Psoas muscle (tissue), 7 donors: ENCODE measurements at regions not wholly inside any gene's neighbourhood (a gene's known extent, or its start where the extent isn't known, plus 50 kb on each side); places are given as distances from the start of the nearest gene placed in this dataset.

Experiments used
- ATAC-seq, 4 donors: fragments of 200-7000 bp; cut with Tn5 transposase; one replicate each; pipeline ENCODE4 v1.9.1; 2020; ENCODE audit warnings: moderate library complexity in 3 of 4, mild to moderate bottlenecking in 2 of 4
- DNase-seq, 2 donors: peaks; one replicate each; pipeline ENCODE4 v3.0.0-alpha.2; 2020
- H3K27ac ChIP-seq: fragments of 200-600 bp; one replicate; pipeline ENCODE4 v1.8.0; 2022
- H3K27me3 ChIP-seq, 3 donors: fragments of 200-600 bp in 1 of 3; one replicate each; pipeline versions ENCODE4 v1.6.1 to v1.8.0; 2013 to 2022; ENCODE audit warnings: low read length in 2 of 3, mild to moderate bottlenecking in 2 of 3, moderate library complexity in 1 of 3; ENCODE audit not compliant: insufficient read depth in 3 of 3
- H3K36me3 ChIP-seq, 2 donors: fragments of 200-600 bp in 1 of 2; one replicate each; pipeline versions ENCODE4 v1.6.1 to v1.8.0; 2013 to 2022; ENCODE audit warnings: low read depth in 1 of 2, mild to moderate bottlenecking in 1 of 2, moderate library complexity in 1 of 2; ENCODE audit not compliant: insufficient read depth in 1 of 2
- H3K4me1 ChIP-seq: fragments of 200-600 bp; one replicate; pipeline ENCODE4 v1.8.0; 2022
- H3K4me3 ChIP-seq: fragments of 200-600 bp; one replicate; pipeline ENCODE4 v1.8.0; 2022; ENCODE audit warnings: mild to moderate bottlenecking
- H3K9me3 ChIP-seq: fragments of 200-600 bp; one replicate; pipeline ENCODE4 v1.8.0; 2022
- WGBS, 3 donors: extraction: QIAGEN DNeasy Blood & Tissue Kit; methylation state at CpG; one replicate each; pipeline versions ENCODE4 v1.1.6 to v1.1.7; 2013; 5-methylcytosine and 5-hydroxymethylcytosine counted together
- intact Hi-C, 2 donors: fragments of 100-400 bp; cut with DNase I; formaldehyde crosslinking; loops; one replicate each; pipeline versions ENCODE4 v1.11.0 to v1.14.2; 2022
- TF ChIP-seq, protein P1 (sequence below): fragments of 200-600 bp; IDR thresholded peaks from one replicate; pipeline ENCODE4 v1.8.0; 2022; ENCODE audit warnings: antibody characterized with exemption
- donor health status: healthy with polysubstance abuse.
- donor health status: DM: no; HTN: no; CAD: no; lungs with moderate emphysema.
- donor health status: Bipolar disorder and iron deficiency.
- donor health status: healthy.
- donor health status: DM: yes; HTN: yes; CAD: no.
- donor health status: DM: no; HTN: no; CAD: no.
- donor health status: DM: yes; HTN: yes; CAD: no.

DNA sequence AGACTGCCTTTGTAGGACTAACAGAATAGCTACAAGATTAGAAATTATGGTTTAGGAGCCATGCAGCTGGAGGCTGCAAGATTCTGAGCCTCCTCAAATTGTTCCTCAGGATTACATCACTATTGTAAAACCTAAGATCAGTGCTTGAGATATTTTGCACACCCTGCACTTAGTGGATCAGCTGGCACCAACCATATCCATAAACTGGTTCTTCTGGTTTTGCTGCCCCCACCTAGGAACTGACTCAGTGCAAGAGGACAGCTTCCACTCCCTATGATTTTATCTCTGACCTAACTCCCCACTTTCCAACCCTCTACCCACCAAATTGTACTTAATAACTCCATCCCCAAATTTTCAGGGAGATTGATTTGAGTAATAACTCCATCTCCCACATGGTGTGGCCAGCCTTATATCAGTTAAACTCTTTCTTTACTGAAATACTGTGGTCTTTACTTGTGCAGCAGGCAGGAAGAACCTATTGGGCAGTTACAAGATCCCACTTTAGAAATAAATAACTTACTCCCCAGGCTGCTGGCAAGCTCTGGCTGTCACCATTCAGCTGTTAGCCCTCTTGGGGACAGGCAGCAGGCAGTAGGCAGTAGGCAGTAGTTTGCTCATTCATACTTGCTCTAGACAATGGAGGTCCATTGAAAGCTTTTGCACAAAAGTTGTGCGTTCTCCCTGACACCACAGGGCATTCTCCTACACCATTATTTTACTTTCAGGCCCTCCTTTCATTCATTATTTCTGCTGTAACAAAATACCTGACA is 119.0 kb downstream of the SLC17A6 start:
- H3K27ac ChIP-seq: no peak overlapping the region
- ATAC-seq (no peak), DNase-seq (no peak)
- H3K27me3 ChIP-seq: no peaks in the 10 kb centered on the region
- H3K9me3 ChIP-seq: no peaks in the 10 kb centered on the region
- H3K4me1 ChIP-seq: peaks cover 16% of the 10 kb centered on the region
- TF ChIP-seq, protein P1, sequence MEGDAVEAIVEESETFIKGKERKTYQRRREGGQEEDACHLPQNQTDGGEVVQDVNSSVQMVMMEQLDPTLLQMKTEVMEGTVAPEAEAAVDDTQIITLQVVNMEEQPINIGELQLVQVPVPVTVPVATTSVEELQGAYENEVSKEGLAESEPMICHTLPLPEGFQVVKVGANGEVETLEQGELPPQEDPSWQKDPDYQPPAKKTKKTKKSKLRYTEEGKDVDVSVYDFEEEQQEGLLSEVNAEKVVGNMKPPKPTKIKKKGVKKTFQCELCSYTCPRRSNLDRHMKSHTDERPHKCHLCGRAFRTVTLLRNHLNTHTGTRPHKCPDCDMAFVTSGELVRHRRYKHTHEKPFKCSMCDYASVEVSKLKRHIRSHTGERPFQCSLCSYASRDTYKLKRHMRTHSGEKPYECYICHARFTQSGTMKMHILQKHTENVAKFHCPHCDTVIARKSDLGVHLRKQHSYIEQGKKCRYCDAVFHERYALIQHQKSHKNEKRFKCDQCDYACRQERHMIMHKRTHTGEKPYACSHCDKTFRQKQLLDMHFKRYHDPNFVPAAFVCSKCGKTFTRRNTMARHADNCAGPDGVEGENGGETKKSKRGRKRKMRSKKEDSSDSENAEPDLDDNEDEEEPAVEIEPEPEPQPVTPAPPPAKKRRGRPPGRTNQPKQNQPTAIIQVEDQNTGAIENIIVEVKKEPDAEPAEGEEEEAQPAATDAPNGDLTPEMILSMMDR: no peak
- H3K36me3 ChIP-seq: no peaks in the 10 kb centered on the region
- no peak overlapping the region for H3K4me3 ChIP-seq
- intact Hi-C loops: no loop called here
- 69 to 76% (median 76%) methylated on average over 1 of the region's 1 CpG for WGBS, 3 donors

DNA sequence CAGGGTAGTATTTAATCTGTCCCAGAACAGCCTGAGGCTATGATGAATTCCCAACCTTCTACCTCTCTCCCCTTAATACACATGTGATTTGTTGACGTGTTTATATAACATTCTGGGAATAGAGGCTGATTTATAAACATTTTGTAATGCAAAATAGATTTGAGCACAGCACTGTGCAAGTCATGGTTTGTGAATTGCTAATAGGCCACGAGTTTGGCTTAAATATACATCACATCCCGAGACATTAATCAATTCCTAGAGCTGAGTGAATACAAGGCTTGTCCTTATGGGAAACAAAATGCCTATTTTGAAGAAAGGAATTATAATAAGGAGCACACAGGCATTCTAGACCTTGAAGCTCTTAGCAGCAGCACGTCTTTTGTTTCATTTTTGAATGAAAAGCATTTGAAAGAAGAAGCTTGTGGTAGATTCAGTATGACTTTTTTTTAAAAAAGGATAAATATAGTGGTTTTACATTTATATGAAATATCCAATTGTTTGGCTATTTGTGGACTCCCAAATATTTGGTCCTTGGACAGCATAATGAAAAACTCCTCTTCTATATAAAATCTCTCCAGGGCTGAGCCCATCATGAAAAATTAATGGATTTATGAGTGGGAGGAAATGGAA is 116.4 kb downstream of the SLC17A6 start:
- H3K27me3 ChIP-seq: no peaks in the 10 kb centered on the region
- no peaks in the 10 kb centered on the region for H3K36me3 ChIP-seq
- no peak overlapping the region for H3K27ac ChIP-seq
- no peaks in the 10 kb centered on the region for H3K9me3 ChIP-seq
- peaks cover 6% of the 10 kb centered on the region for H3K4me1 ChIP-seq
- intact Hi-C loops: no loop called here
- TF ChIP-seq, protein P1: no peak
- 56 to 57% (median 57%) methylated on average over 4 of the region's 4 CpGs for WGBS, 3 donors
- H3K4me3 ChIP-seq: no peak overlapping the region
- DNase-seq (no peak), ATAC-seq (no peak)

DNA sequence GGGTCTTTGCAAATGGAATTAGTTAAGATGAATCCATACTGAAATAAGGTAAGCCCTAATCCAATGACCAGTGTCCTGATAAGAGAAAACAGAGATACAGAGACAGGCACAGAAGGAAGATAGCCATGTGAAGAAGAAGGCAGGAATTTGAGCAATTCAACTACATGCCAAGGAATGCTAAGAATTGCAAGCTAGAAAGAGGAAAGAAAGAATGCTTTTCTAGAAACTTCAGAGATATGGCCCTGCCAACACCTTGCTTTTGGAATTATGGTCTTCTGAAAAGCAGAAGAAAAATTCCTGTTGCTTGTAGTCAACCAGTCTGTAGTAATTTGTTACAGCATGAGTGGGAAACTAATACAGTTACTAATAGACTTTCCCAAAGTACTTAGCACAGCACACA is 111.3 kb downstream of the SLC17A6 start:
- Histone ChIP-seq H3K36me3 (no peaks in the 10 kb centered on the region), H3K27me3 (no peaks in the 10 kb centered on the region), H3K4me1 (no peaks in the 10 kb centered on the region), H3K9me3 (no peaks in the 10 kb centered on the region), H3K4me3 (no peak overlapping the region), H3K27ac (no peak overlapping the region)
- TF ChIP-seq, protein P1: no peak
- ATAC-seq (no peak), DNase-seq (no peak)
- intact Hi-C loops: no loop called here

DNA sequence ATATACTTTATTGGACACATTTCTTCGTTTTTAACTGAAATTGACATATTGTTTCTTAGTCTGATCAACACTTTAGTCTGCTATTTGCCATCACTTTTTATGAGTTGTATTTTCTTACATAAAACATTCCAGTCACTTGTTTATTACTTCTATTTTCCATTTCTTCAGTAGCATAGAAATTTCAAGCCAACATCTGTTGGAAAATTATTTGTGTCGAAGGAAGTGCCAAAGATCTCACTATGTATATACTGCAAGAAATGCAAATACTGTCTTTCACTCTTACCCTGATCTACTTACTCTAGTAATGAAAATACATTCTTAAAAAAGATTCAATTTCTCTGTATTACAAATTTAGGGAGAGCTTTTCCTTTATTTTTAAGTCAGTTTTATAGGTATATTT is 105.9 kb downstream of the SLC17A6 start:
- Histone ChIP-seq H3K9me3 (no peaks in the 10 kb centered on the region), H3K36me3 (no peaks in the 10 kb centered on the region), H3K4me1 (no peaks in the 10 kb centered on the region), H3K27me3 (no peaks in the 10 kb centered on the region), H3K27ac (no peak overlapping the region), H3K4me3 (no peak overlapping the region)
- intact Hi-C loops: no loop called here
- no peak for DNase-seq
- TF ChIP-seq, protein P1: no peak
- no peak for ATAC-seq
- WGBS, 3 donors: 45 to 53% (median 50%) methylated on average over 2 of the region's 2 CpGs
